GM21381 (cell line): ENCODE measurements at regions not wholly inside any gene's neighbourhood (a gene's known extent, or its start where the extent isn't known, plus 50 kb on each side); places are given as distances from the start of the nearest gene placed in this dataset.

ENCODE experiments used
- ATAC-seq: cut with Tn5 transposase; IDR thresholded peaks from one replicate; pipeline ENCODE4 v1.9.1; 2021; ENCODE audit warnings: mild to moderate bottlenecking, moderate library complexity; ENCODE audit not compliant: unreplicated experiment

DNA sequence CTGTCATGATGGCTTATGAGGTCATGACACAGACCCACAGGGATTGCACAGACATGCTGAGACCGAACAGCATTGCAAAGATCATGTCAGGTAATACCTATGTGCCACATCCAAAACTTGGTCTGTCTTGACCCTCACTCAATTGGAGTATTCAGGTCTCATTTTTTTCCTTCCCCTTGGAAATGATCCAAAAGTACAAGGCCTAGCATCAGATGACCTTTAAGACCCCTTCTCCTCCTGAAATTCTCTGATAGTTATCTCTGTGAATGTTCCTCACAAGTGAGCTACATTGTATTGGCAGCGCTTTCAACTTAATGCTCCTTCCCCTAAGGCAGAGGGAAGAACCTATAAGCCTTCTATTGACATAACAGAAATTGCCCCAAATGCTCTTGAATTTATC, 507.4 kb upstream of the JARID2 start:
- no peak for ATAC-seq

DNA sequence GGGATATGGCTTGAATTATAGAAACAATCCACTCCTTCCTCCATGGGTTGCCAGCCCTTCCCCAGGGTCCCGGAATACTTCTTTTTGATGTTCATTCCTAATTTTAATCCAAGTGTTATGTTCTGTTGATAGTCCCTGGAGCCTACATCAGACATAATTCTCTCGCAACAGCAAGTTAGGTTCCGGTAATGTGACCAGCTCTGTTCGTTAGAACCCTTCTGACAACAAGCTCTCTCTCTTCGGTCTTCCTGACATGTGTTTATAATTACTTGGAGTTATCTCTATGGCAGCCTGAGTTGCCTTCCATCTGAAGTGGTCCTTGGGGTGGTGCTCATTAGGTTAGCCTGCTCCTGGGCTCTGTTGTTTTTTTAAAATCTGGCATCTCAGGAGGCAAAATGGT, 506.9 kb upstream of the JARID2 start:
- ATAC-seq: no peak

DNA sequence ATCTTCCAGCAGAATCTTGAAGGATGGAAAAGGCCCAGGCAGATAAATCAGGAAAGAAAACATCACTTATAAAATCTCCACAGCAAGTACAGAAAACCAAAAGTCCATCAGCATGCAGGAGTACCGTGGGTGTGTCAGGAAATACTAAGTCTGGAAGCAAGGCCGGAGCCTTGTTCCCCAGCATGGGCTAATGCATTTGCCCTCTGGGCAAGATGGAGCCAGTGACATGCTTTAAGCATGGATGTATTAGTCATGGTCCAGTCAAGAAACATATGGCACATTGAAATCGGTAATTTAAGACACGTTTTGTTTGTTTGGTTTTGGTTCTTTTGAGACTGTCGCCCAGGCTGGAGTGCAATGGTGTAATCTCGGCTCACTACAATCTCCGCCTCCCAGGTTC, 506.0 kb upstream of the JARID2 start:
- ATAC-seq: no peak

DNA sequence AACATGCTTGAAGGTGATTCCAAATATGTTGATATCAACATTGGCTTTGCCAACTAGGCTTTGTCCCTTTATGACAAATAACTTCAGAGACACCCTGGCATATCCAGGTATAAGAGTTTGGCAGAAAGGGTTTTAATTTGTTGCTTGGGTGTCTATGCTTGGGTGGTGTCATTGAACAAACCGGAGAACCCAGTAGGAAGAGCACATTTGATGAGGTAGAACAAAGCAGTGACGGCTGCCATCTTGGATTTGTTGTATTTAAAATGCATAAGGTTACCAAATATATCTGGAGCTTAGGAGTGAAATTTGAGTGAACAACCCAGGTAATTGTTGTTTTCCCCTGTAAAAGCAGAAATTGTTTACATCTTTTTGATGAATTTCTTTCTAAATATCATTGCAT, 503.7 kb upstream of the JARID2 start:
- ATAC-seq: no peak

DNA sequence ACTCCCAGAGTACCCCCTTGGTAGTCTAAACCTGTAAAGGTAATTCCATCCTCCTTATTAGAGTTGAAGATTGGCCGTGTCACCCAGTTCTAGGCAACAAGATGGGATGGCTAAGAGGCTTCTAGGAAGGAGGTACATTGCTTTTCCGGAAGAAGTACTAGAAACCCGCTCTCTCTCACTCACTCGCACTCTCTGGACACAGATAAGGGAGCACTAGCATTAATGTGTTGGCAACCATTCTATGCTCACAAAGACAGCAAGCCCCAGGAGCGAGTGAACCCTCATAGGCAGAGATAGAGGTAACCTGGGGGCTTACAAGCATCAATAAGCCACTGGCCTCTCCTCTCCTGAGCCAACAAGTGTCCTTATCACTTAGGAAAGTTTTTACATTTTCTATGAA, 503.2 kb upstream of the JARID2 start:
- no peak for ATAC-seq

DNA sequence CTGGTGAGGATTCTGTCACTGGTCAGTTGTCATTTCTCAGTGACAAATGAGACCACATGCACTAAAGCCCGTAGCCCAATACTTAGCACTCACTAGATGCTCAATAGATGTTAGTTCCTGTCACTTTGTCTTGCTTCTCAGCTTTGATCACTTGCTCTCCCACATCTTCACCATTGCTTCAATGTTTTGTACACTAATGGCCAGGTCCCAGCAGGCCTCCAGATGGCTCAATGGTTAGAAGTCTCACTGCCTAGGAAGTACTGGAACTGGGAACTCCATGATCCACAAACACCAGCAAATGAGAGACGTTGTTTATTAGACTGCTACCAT, 502.8 kb upstream of the JARID2 start:
- ATAC-seq: no peak

DNA sequence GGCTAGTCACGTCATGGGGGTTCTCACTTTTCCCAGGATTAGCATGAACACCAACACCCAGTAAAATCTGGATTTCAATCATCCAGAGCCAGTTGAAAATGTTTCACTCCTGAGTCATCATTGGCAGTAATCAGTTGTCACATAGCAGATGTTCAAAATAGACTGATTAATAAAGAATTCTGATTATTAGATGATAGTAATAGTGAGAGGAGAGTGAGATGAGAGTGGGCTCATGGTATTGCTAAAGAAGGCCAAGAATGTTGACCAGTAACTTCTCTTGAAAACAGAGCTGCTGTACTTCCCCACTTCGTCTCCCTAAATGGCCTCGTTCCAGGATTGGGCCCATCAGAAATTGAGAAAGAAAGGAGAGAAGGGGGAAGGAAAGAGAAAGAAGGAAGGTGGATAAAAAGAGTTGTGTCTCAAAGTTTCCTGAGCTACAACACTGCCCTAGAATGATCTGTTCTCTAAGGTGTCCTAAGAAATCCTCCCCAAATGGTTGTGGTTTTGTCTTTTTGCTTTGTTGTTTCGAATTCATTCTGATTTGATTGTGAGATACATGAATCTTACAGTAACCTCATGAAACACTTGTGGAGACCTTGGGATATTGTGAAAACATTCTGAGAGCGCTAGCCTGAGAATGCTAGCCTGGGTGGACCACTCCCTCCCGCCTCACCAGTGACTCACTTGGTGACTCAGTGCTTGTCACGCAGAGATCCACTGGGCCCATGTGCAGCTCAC, 502.2 kb upstream of the JARID2 start:
- ATAC-seq: no peak

DNA sequence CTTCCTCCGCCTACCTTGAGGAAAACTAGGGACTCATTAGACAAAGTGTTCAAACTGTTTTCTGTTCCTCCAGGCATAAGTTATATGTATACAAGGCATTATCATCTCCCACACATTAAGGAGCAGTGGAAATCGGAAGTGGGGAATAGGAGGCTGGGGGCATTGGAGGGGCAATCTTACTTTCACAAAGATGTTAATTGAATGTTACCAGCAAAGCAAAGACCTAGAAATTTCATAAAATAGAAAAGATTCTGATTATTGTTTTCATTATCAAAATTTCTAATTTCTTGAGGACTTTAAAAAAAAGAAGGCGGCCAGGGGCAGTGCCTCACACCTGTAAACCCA, 501.7 kb upstream of the JARID2 start:
- ATAC-seq: no peak

DNA sequence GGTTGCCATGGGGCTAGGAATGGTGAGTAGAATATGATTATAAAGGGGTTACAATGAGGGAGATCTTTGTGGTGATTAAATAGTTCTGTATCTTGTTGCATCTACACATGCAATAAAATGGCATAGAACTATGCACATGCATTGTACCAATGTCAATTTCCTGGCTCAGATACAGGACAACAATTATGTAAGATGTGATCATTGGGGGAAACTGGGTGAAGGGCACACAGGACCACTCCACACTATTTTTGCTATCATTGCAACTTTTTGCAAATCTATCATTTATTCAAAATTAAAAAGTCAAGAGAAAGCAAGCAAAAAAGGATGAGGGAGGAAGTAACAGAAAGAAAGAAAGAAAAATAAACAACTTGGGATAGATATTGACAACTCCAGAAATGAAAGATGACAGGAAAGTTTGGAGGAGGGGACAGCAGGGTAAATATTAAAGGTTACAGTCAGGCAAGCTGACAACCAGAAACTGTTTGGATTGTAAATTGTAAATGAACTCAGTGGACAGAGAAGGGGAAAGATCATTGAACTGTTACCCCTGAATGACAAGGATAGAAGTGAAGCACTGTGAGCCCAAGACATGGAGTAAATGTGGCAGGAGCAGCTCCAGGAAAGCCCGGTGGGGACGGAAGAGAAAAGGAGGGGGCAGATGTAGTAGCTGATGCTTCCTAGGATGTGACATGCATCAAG, 499.6 kb upstream of the JARID2 start:
- ATAC-seq: no peak

DNA sequence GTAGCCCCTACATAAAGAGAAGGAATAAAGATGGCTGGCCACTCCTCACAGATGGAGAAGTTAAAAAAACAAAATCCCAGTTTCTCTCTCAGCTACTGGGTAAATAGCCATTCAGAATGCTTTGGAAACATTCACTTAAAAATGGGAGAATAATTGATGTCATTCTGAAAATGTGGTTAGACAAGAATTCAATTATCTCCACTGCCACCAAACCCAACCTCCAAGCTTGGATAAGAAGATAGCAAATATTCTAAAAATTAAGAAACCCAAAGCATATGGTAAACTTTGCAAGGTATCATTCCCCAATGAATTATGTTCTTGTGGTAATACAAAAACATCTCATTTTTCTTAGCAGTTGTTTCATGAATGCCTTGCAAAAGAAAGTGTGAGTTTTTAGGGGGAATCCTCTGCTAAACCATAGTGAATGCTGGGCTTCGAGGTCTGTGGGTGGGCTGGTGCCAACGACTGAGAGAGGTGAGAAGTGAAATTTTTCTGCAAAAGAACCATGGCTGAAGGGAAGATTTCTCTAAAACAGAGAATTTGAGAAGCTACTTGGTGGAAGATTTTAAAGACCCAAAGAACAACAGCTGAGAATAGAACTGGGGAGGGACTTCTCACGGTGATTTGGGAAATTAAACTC, 497.9 kb upstream of the JARID2 start:
- no peak for ATAC-seq

DNA sequence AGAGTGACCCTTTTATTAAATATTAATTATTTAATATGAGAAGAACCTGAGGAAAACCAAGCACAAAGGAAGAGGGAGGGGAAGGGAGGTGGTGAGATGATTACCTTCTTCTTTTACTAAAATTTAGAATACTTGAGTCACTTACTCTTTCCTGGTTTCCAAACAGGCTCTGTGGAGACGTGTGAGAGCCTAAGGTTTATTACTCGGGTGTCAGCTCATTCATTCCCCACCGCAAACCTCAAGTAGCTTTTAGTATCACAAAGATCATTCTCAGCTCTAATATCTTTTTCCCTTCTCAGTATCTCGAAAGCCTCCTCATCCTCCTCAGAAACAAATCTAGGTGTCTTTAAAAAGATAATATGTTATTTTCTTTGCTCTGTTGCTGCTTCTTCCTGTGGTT, 497.2 kb upstream of the JARID2 start:
- no peak for ATAC-seq

DNA sequence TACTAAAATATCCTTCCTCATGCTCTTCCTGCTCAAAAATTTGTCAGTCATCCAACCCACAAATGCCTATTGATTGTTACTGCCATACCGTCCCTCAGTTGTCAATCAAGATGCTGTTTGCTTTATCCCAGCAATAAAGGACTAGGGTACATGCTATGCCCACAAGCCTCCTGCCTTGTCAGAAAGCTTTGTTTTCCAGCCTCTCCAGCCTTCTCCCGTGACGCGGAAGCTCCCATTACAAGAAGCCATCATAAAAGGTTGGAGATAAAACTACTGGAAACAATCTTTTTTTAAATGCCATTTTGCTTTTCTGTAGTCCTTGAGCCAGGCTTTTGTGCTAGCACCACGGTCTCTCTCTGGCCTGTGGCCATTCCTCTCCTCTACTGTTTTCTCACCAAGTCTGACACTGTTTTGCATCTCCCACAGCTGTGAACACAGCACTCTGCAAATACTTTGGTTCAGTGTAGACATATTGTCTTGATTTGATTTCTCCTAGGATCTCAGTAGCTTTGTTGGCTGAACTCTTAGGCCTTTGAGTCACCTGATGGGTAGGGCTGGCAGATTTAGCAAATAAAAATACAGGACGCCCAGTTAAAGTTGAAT, 495.7 kb upstream of the JARID2 start:
- ATAC-seq: no peak

DNA sequence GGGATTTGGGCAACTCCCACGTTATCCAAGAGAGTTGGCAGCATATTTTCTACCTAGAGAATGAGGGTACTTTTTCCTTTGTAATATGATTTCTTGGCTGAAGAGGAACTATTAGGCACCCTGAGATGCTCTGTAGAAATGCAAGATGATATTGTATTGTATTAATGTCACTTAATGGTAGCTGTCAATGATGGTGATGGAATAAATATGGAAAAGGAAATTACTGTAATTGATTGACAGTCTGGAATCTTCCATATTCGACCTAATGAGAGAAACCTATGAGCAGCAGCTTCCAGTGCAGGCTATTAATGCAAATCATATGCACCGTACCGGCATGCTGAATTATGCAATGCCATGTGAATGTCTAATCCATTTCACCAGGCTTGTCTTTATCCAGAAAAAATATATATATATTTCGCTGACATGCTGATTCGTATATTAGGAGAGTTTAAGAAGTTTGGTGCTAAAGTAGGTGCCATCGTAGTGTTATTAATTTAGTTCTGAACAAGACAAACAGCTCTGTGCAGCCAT, 494.2 kb upstream of the JARID2 start:
- no peak for ATAC-seq

DNA sequence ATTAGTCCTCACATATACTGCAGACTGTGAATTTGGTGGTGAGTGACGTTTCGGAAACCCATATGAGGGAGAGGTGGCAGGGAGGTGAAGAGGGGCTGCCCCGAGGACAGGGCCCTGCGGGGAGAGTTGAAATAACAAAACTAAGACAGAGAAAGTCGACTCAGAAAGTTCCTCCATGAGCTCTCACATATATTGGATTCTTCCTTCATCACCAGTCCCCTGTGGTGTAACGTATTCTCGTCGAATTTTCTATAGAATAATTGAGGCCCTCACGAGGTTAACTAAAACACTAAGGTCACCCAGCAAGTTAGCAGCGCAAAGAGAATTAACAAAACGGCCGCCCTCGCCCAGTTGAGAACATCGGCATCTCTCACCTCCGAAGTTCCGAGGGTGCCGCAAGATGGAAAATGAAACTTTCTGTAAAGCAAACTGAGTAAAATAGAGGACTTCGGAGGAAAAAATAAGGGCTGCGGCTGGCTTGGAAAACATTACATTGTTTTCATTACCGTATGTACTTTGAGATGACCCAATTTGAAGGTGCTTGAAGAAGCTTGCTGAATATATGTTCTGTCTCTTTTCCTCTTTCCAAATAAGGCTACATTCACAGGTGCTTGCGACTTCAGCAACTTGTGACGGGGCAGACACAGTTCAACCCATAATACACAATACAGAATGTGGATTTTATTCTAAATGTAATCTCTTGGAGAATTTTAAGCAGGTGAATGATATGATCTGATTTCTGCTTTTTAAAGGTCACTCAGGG, 490.9 kb upstream of the JARID2 start:
- ATAC-seq: no peak

DNA sequence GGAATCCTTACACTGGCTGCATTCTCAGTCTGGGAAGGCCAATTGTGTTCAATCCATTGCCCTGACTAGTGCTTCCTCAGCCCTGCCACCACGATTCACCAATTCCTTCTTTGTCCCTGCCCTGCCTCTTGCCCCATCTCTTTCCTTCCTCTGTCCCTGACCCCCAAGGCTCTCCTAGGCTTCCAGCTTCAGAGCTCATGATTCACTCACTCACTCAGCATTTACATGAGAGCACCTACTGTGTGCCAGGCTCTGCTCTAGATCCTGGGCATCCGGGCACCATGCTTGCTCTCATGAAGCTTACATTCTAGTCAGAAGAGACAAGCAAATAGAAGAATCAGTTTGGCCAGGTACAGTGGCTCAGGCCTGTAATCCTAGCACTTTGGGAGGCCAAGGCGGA, 489.5 kb upstream of the JARID2 start:
- no peak for ATAC-seq

DNA sequence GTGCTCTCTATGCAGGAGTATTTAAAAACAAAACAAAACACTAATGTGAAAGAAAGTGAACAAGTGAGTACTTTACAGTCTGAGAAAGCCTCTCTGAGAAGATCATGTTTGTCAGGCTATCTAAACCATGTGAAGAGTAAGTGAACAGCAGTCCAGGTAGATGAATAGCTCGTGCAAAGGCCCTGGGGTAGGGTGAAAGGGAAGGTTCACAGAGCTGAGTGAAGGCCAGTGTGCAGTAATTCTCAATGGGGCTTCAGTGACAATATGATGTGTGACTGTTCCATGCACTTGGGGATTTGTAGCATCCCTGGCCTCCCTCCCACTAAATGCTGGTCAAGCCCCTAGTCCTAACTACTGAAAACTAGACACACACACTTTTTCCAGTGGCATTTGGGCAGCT, 488.9 kb upstream of the JARID2 start:
- no peak for ATAC-seq

DNA sequence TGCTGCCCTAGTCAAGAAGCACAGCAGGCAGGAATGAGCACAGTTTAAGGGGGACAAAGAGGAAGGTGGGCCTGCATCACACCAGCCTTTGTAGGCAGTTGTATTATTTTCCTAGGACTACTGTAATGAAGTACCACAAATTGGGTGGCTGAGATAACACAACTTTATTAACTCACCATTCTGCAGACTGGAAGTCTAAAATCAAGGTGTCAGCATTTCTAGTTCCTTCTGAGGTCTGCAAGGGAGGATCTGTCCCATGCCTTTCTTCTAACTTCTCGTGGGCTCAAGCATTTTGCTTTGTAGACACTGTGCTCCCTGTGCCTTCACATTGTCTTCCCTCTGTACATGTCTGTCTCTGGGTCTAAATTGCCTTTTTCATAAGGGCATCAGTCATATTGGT, 488.5 kb upstream of the JARID2 start:
- no peak for ATAC-seq

DNA sequence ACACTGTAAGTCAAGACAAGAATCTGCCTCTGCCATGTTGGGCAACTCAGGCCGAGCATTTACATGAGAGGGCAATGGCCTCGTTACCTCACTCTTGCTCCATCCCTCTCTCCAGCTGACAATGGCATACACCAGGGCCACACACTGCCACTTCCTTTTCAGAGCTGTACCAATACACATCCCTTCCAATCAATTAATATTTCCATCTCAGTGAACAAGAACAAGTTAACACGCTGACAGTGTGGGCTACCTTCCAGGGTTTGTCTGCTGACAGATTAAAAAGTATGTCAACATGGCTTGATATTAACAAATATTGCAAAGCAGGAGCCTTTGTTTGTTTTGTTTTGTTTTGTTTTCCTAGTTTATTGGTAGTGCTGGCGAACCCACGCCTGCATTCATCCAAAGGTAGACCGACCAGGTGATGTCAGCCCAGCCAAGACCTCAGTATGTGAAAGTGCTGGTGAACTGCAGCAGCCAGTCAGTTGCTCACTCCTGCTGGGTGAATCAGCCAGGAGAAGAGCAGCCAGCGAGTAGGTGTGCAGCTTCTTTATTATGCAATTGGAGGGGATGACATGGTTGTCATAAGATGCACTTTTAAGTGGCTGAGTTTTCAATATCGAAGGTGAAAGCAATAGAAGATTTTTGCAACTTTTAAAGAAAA, 487.3 kb upstream of the JARID2 start:
- ATAC-seq: no peak

DNA sequence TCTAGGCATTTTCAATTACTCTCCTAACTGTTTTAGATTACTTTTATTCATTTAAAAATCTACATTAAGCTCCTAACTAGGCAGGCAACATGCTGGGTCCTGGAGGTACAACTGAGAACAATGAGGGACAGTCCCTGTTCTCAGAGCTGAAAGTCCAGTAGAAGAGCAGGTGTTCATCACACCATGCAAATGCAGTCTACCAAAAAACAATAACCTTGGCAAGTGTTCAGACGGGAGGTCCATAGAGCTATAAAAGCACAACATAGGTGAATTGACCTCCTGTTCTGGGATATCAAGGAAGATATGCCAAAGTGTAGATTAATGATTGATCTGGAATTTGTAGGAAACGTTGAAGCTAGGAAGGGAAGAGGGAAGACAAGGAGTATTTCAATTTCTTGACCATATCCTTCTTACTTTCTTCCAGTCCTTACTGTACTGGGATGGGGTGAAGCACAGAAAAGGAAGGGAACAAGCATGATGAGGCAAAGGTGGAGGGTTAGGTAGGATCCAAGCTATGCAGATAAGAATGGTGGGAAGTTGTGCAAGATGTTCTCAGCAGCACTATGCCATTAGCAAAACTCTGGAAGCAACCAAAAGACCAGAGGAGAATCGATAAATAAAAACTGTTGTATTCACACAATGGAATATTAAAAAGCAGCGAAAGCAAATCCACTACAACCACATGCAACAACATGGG, 485.7 kb upstream of the JARID2 start:
- no peak for ATAC-seq

DNA sequence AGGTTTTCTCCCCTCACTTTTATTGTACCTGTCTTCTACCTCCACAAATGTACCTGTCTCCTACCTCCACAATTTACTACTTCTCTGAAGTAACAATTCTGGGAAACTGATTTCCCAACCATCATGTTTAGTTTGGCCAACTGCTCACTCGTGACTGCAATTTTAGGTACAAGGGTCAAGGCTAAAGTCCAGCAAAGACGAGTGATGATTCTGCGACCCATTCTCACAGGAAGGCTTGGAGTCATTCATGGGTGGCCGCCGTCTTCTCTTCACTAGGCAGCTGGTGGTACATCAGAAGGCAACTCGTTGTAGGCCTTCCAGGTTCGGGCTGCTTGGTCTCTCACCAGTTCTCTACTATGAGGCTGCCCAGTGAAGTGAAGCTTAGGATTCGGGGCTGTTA, 483.8 kb upstream of the JARID2 start:
- ATAC-seq: no peak
